Sciatic nerve (tissue), 2 donors: ENCODE measurements at regions not wholly inside any gene's neighbourhood (a gene's known extent, or its start where the extent isn't known, plus 50 kb on each side); places are given as distances from the start of the nearest gene placed in this dataset.
"Not testable (repeated sequence)": the region's sequence is repeated elsewhere in the genome, so short reads cannot be mapped to it uniquely, and the experiment has no call there.

Source experiments
- ATAC-seq: fragments of 200-7000 bp; cut with Tn5 transposase; one replicate; pipeline ENCODE4 v1.9.1; 2020; ENCODE audit warnings: mild to moderate bottlenecking, moderate library complexity
- DNase-seq: peaks from one replicate; pipeline ENCODE4 v3.0.0-alpha.2; 2020; ENCODE audit warnings: low spot score
- intact Hi-C: fragments of 100-400 bp; cut with DNase I; formaldehyde crosslinking; loops from one replicate; pipeline ENCODE4 v1.14.2; 2022
- donor health status: DM: no; HTN: no; CAD: no.
- donor health status: DM: no; HTN: no; CAD: no.

GRCh38 chr3:21892104-21892503, 141.1 kb upstream of the ZNF385D start:
- DNase-seq (no peak), ATAC-seq (no peak)
- intact Hi-C loops, result no loop called here

- DNase-seq (no peak), ATAC-seq (no peak)
- intact Hi-C loops, result no loop called here
These were observed 142.2 kb upstream of the ZNF385D start for GRCh38 chr3:21893242-21893641.

- intact Hi-C loops, result no loop called here
- ATAC-seq (no peak), DNase-seq (no peak)
These were observed 143.7 kb upstream of the ZNF385D start for GRCh38 chr3:21894459-21895340.

GRCh38 chr3:21898316-21898715, 147.3 kb upstream of the ZNF385D start:
- ATAC-seq (no peak), DNase-seq (no peak)
- intact Hi-C loops, result no loop called here

- no peak for DNase-seq
These were observed 150.5 kb upstream of the ZNF385D start for GRCh38 chr3:21901484-21901883.

GRCh38 chr3:21902956-21903355, 151.9 kb upstream of the ZNF385D start:
- ATAC-seq, result no peak
- DNase-seq, result no peak
- intact Hi-C loops, result no loop called here

More at GRCh38 chr3:21901484-21901883, 150.5 kb upstream of the ZNF385D start:
- no peak for ATAC-seq
- intact Hi-C loops, result no loop called here

- no peak for DNase-seq
These were observed 158.1 kb upstream of the ZNF385D start for GRCh38 chr3:21909096-21909495.

GRCh38 chr3:21912711-21913110, 161.7 kb upstream of the ZNF385D start:
- no peak for ATAC-seq
- intact Hi-C loops, result no loop called here
- DNase-seq, result no peak

More at GRCh38 chr3:21909096-21909495, 158.1 kb upstream of the ZNF385D start:
- intact Hi-C loops, result no loop called here
- ATAC-seq, result no peak

- ATAC-seq (peak; percentile 48), DNase-seq (no peak)
These were observed 162.8 kb upstream of the ZNF385D start for GRCh38 chr3:21913791-21914190.

GRCh38 chr3:21914451-21914850, 163.4 kb upstream of the ZNF385D start:
- no peak for ATAC-seq
- DNase-seq, result no peak
- intact Hi-C loops, result no loop called here

More at GRCh38 chr3:21913791-21914190, 162.8 kb upstream of the ZNF385D start:
- intact Hi-C loops, result no loop called here

GRCh38 chr3:21919383-21919782, 168.4 kb upstream of the ZNF385D start:
- intact Hi-C loops, result no loop called here

GRCh38 chr3:21920421-21920861, 169.4 kb upstream of the ZNF385D start:
- intact Hi-C loops, result no loop called here
- DNase-seq (no peak), ATAC-seq (no peak)

More at GRCh38 chr3:21919383-21919782, 168.4 kb upstream of the ZNF385D start:
- ATAC-seq (no peak), DNase-seq (no peak)

GRCh38 chr3:21923156-21923555, 172.1 kb upstream of the ZNF385D start:
- intact Hi-C loops, DNase-seq, ATAC-seq: not testable (repeated sequence)

- intact Hi-C loops, result no loop called here
- ATAC-seq (no peak), DNase-seq (no peak)
These were observed 176.3 kb upstream of the ZNF385D start for GRCh38 chr3:21927261-21927660.

GRCh38 chr3:21934591-21934990, 183.6 kb upstream of the ZNF385D start:
- DNase-seq (no peak), ATAC-seq (no peak)
- intact Hi-C loops, result no loop called here

GRCh38 chr3:21936207-21936606, 185.2 kb upstream of the ZNF385D start:
- no peak for DNase-seq
- ATAC-seq, result no peak
- intact Hi-C loops, result no loop called here

GRCh38 chr3:21938267-21938681, 187.3 kb upstream of the ZNF385D start:
- DNase-seq (no peak), ATAC-seq (no peak)
- intact Hi-C loops, result no loop called here

GRCh38 chr3:21942328-21942727, 191.3 kb upstream of the ZNF385D start:
- ATAC-seq (no peak), DNase-seq (no peak)
- intact Hi-C loops, result no loop called here

GRCh38 chr3:21944251-21944650, 193.2 kb upstream of the ZNF385D start:
- no peak for DNase-seq
- intact Hi-C loops, result no loop called here
- no peak for ATAC-seq

- ATAC-seq (no peak), DNase-seq (no peak)
- intact Hi-C loops, result no loop called here
These were observed 201.8 kb upstream of the ZNF385D start for GRCh38 chr3:21952856-21953255.

GRCh38 chr3:21954709-21955108, 203.7 kb upstream of the ZNF385D start:
- DNase-seq (no peak), ATAC-seq (no peak)
- intact Hi-C loops, result no loop called here
